Stimulated activated CD4-positive, alpha-beta T cell treated with anti-CD3 and anti-CD28 coated beads, Interleukin-1b, Interleukin-23, amount 100 ng/mL, for 4 hours (primary cell): ENCODE measurements at regions not wholly inside any gene's neighbourhood (a gene's known extent, or its start where the extent isn't known, plus 50 kb on each side); places are given as distances from the start of the nearest gene placed in this dataset.

ENCODE experiments used
- DNase-seq, 2 donors: peaks; one replicate each; pipeline ENCODE4 v3.0.0-alpha.2; 2020; ENCODE audit warnings: low read depth in 2 of 2

GRCh38 chr16:65910291-65910690 is 456.2 kb upstream of the CDH5 start:
- DNase-seq = no peak

DNA sequence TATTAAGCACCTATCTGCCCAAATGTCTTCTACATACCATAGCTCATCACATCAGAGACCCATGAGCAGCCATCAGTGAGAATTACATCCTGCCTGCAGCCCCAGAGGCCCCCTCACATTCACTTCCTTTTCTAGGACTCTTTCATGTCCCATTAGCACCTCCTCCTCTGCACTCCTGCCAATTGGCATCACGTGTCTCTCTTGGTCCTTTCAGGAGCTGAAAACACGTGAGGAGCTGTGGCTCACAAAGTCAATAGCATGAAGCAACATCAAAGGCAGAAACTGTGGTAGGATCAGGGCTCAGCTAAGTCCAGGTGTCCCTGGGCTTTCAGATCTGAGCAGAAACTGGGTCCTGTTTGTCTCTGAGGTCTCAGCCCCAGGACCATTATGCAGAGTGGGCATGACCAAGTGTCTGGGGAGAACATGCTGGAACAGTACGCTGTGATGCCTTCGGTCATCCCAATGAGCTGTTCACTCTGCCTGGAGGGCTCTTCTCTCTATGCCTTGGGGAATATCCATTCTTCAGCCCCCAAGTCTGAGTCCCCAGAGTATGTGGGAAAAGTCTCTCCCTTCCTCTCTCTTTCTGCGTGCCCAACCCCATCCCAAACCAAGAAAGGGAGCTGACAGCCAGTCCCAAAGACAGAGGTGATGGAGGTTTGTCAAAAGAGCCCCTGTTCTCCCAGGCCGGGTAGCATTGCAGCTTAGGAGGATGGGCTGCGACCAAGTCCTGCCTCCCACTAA is 457.0 kb upstream of the CDH5 start:
- no peak for DNase-seq

- no peak for DNase-seq
Observed at GRCh38 chr16:65908568-65908967, 457.9 kb upstream of the CDH5 start.

DNA sequence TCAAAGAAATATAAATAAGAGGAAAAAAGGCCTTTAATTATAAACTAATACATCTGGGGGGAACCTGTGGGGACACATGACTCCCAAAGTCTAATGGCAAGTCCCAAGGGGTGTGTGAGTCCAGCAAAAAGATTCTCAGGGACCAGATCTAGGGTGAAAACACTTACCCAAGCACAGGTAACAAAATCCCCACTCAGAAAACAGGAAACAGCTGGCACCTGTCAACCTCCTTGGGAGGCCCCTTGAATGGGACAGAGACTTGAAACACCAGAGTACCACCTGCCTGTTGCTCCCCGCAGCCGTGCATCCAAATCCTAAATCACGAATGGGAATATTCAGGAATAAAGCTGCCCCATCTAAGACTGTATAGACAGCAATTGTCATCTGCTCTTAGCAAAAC is 461.2 kb upstream of the CDH5 start:
- DNase-seq = no peak

DNA sequence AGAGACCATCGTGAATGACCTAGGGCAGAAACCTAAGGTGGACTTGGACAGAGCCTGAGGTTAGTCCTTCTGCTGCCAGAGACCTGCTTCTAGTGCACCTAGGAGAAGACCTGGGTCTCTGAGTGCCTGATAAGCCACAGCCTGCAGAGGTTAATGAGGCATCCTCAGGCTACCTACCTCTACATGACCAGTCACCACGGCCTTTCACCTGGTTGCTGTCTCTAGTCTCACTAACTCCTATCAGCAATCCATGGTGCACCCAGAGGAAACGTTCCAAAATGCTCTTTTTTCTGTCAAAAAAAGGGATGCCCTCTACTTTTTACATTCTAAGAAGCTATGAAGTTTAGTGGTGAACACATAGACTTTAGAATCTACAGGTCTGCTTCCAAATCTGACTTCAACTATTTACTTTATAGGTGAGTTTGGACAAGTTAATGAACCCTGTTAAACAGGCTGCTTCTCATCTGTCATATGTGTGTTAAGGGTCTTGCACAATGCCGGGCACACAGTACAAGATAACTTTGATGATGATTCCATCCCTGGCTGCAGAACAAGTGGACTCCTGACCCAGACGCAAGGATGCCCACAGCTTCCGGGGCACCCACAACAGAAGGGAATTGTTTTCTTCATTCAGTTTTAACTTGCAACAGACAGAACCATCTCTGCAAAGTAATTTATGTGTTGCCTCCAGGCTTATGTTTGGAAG is 469.9 kb upstream of the CDH5 start:
- DNase-seq = no peak

- no peak for DNase-seq
Observed at GRCh38 chr16:65895906-65896305, 470.6 kb upstream of the CDH5 start.

GRCh38 chr16:65895486-65895885 is 471.0 kb upstream of the CDH5 start:
- DNase-seq = no peak

DNA sequence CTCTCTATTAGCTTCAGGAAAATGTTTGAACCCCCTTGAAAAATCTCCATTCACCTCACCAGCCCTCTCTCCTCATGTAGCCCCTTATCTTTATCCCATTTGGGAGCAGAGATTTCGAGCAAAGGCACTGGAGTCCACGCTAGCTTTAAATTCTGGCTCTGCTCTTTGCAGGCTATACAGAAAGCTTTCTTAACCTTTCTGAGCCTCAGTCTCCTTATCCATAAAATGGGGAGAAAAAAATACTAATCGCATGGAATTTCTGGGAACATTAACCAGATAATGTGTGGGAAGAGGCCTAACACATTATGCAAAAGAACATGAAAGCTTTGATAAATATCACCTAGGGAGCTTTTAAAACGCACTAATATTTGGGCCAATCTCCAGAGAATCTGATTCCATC is 476.3 kb upstream of the CDH5 start:
- DNase-seq = no peak

DNA sequence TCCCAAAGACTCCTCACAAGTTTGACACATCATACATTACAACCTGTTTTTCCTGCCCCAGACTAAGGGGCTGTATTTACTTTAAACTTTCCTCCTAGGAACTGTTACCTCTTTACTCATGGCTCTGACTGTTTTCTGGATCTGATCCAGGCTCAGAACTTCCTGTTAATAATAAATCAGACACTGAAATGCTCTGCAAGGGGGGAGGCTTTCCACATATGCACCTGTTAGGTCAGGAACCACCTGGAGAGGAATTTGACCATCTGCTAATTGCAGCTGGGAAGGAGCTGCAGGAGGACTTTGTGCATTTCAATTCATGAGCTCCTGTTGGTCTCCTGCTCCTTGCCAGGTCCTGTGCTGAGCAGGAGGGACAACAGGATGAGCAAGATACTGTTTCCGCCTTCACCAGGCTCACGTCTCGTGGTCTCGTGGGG is 476.9 kb upstream of the CDH5 start:
- DNase-seq = no peak

DNA sequence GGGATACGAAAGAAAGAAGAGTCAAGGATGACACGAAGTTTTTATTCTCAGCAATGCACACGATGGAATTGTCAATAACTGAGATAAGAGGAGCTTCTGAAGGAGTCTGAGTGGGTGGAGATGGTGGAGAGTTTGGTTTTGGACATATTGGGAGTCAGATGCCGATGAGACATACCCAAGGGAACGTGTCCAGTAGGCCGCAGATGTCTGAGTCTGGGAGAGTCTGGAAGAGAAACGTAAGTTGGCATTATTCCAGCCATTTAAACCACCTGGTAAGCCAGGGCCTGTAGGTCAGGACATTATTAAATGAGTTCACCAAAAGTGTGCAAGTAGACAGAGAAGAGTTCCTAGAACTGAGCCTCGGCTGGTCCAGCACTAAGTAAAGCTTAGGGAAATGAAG is 478.3 kb upstream of the CDH5 start:
- DNase-seq = no peak

DNA sequence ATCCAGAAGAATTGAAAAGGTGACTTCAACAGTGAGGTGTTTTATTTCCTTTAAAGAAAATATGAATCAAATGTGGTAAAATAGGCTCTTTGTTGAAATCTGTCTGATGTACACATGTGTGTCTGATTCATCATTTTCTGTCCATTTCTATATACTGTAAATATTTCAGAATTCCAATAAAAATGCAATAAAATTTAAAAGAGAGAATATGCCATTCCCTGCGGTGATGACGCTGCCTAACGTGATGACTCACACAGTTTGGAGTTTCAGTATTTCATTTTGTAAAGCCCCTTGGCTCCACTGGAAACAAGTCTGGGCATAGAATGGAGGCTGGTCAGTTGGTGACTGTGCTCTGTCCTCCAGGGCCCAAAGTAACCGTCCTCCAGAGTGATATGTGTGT is 482.5 kb upstream of the CDH5 start:
- no peak for DNase-seq

DNA sequence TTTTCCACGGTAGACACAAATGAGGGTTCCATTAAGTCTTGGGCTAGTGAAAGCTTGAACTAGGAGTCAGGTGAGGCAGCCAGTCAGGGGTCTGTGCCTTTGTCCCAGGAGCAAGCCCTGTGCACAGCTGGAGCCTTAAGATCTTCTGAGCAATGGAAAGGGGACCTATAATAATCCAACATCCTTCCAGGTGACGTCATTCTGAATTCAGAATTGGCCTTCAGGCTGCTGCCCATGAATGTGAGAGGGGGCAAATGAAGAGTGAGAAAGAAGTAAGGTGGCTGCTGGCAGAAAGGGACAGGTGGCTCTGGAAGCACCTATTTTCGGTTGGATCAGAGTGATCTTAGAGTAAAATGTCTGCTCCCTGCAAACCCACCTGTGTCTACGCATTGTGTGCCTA is 488.1 kb upstream of the CDH5 start:
- no peak for DNase-seq

DNA sequence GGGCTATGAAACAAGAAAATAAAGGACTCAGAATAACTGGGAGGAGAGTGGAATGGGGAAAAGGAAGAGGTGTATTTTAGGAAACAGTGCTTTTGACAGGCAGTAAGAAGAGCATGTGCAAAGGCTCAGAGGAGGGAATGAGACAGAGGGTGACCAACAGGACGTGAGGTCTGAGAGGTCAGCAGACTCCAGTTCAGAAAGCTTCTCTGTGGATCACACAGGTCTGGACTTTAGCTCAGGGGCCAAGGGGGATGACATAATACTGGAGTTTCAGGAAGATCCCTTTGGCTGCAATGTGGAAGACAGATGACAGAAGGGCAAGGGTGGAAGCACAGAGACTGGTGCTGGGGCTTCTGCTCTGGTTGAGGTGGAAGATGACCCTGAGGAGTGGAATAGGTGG is 489.9 kb upstream of the CDH5 start:
- DNase-seq = no peak

DNA sequence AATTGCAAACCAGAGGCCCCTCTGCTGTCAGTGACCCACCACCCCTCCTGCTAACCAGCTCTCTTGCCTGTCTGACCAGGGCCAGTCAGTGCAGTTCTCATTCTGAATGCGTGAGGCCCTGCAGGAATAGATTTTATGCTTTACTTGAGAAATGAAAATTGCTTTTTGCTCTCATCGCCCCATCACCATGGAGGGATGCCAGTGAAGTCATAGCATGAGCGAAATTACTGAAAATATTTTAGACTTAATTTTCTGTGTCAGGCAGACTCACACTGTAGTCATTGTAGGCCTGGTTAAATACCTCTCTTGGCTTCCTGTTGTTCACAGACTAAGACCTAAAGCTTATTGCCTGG is 490.5 kb upstream of the CDH5 start:
- no peak for DNase-seq

- no peak for DNase-seq
Observed at GRCh38 chr16:65875381-65876055, 491.0 kb upstream of the CDH5 start.

GRCh38 chr16:65869261-65869660 is 497.2 kb upstream of the CDH5 start:
- DNase-seq = no peak

- DNase-seq = no peak
Observed at GRCh38 chr16:65867276-65867960, 499.1 kb upstream of the CDH5 start.

- DNase-seq = no peak
Observed at GRCh38 chr16:65863236-65863635, 503.3 kb upstream of the CDH5 start.

GRCh38 chr16:65861131-65861731 is 505.3 kb upstream of the CDH5 start:
- DNase-seq = no peak

- DNase-seq = no peak
Observed at GRCh38 chr16:65855171-65856145, 511.0 kb upstream of the CDH5 start.

GRCh38 chr16:65846210-65846602 is 520.3 kb upstream of the CDH5 start:
- no peak for DNase-seq
